ENCODE measurements at regions not wholly inside any gene's neighbourhood (a gene's known extent, or its start where the extent isn't known, plus 50 kb on each side); places are given as distances from the start of the nearest gene placed in this dataset.

DNA sequence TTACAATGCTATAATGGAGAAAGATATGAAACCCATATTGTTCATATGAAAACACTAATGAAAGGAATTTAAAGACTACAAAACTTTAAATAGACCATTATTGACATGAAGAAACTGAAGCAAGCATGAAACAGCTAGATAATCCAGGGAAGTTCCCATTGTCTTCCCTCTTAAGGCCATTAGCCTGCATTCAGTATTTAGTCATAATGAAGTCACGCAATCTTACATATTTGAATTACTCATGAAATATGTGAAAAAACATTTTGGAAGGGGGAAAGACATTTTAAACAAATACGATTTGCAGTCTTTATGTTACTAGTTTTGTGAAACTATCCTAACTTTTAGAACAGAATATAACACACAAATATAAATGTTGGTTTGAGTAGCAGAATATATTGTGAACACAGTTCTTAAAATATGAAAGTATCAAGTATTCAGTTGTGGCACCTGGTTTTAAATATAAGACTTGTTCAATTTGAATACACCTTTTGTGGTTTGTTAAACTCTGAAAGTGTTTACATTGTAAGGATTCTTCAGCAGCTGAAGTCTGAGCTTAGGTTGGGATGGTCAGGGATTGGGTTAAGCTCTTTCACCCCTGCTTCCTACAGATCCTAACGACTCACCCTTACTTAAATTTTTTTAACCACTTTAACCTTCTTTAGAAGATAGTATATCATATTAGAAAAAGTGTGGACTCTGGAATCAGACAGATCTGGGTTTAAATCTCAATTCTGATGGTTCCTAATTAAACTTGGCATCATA is 500.3 kb upstream of the TENM4 start:
- no peaks in the 10 kb centered on the region for H4K20me1 ChIP-seq
- no peak overlapping the region for H3K4me3 ChIP-seq
- no peaks in the 10 kb centered on the region for H3K36me3 ChIP-seq
- H3K9ac ChIP-seq: no peak overlapping the region
- H3K27me3 ChIP-seq: no peaks in the 10 kb centered on the region
- H3K9me3 ChIP-seq (replicated peaks in 1 of 11): no peaks in the 10 kb centered on the region
- no peaks in the 10 kb centered on the region for H3K4me1 ChIP-seq
- no peak overlapping the region for H3K27ac ChIP-seq
- TF ChIP-seq Cebpa-rat (IDR thresholded peaks at IDR 0.05): no peak
- H3K4me2 ChIP-seq: no peak overlapping the region

DNA sequence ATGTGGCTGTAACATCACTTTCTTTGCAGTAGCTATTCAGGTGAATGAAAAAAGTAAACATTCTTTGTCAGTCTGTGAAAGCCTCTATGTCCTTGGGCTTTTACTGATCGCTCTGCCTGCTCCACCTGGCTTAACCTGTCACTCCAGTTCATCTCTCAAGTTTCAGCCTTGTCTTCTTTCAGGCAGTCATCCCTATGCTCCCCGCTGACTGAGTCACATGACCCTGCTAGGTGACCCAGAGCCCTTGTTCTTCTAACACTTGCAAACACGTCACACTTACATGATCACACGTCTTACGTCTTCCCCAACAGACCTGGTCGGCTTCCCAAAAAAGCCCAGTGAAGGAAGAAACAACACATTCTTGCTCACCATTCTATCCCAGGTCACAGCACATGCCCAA is 499.3 kb upstream of the TENM4 start:
- Histone ChIP-seq H3K27me3 (no peaks in the 10 kb centered on the region), H3K27ac (no peak overlapping the region), H4K20me1 (no peaks in the 10 kb centered on the region), H3K9ac (no peak overlapping the region), H3K4me1 (no peaks in the 10 kb centered on the region), H3K9me3 (replicated peaks in 1 of 11) (no peaks in the 10 kb centered on the region), H3K36me3 (no peaks in the 10 kb centered on the region), H3K4me3 (no peak overlapping the region), H3K4me2 (no peak overlapping the region)
- TF ChIP-seq Cebpa-rat (IDR thresholded peaks at IDR 0.05): no peak

DNA sequence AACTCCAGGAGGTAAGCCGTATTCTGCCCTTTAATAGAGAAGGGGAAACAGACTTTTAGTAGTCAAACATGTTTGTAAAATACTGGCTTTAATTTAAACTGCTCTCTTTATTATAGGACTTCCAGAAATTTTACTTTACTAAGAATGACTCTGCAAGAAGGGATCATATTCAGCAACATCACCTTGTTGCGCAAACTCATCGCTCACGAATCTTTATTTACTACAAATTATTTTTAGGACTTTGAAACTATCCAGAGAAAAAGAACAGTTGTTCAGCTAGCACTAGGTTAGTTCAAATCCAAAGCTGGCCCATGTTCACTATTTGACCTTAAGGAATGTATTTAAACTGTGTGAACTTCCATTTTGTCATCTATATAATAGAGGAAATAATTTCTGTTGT is 498.3 kb upstream of the TENM4 start:
- H3K9ac ChIP-seq: no peak overlapping the region
- no peak overlapping the region for H3K27ac ChIP-seq
- H3K4me1 ChIP-seq: no peaks in the 10 kb centered on the region
- no peak overlapping the region for H3K4me3 ChIP-seq
- no peaks in the 10 kb centered on the region for H3K27me3 ChIP-seq
- no peaks in the 10 kb centered on the region for H3K36me3 ChIP-seq
- H4K20me1 ChIP-seq: no peaks in the 10 kb centered on the region
- TF ChIP-seq Cebpa-rat (IDR thresholded peaks at IDR 0.05): no peak
- no peak overlapping the region for H3K4me2 ChIP-seq
- H3K9me3 ChIP-seq (replicated peaks in 1 of 11): no peaks in the 10 kb centered on the region

- TF ChIP-seq Cebpa-rat (IDR thresholded peaks at IDR 0.05): no peak
- Histone ChIP-seq H3K27me3 (no peaks in the 10 kb centered on the region), H3K36me3 (no peaks in the 10 kb centered on the region), H4K20me1 (no peaks in the 10 kb centered on the region), H3K9me3 (replicated peaks in 1 of 11) (no peaks in the 10 kb centered on the region), H3K27ac (no peak overlapping the region), H3K9ac (no peak overlapping the region), H3K4me2 (no peak overlapping the region), H3K4me1 (no peaks in the 10 kb centered on the region), H3K4me3 (no peak overlapping the region)
These were observed 497.0 kb upstream of the TENM4 start for GRCh38 chr11:79937676-79938334.

DNA sequence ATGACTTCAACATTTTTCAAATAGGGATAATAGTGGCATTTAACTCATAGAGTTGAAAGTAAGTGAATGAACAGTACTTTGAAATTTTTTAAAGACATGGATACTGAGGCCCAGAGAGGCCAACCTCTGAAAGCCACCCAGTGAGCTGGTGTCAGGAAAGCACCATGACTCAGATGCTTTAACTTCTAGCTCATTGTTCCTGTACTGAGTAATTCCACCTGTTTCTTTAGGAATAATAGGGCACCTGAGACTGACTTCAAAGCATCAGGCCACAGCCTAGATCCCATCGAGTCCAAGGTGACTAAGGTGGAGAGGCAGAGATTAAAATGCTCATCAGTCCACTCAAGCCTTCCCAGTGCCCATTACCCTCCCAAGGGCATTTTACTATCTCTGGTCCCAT is 491.8 kb upstream of the TENM4 start:
- Histone ChIP-seq H3K4me3 (no peak overlapping the region), H3K9ac (no peak overlapping the region), H3K27me3 (no peaks in the 10 kb centered on the region), H3K36me3 (no peaks in the 10 kb centered on the region), H3K4me2 (no peak overlapping the region), H3K9me3 (replicated peaks in 1 of 11) (no peaks in the 10 kb centered on the region), H3K27ac (no peak overlapping the region), H3K4me1 (no peaks in the 10 kb centered on the region), H4K20me1 (no peaks in the 10 kb centered on the region)
- TF ChIP-seq Cebpa-rat (IDR thresholded peaks at IDR 0.05): no peak

DNA sequence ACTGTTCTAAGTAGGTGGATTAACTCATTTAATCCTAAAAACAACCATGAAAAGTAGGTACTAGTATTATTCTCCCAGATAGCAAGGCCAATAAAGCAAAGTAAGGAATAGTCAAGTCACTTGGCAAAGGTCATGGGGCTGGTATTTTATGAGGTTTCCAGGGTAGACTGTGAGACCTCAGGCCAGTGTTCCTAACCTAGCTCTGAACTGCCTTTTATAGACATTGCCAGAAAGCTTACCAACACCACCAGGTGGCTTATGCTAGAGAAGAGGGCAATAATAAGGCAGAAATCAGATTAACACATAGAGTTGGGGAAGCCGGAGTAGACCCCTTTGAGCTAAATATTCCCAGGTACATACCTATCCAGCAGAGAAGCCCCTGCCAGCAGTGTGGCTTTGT is 490.9 kb upstream of the TENM4 start:
- TF ChIP-seq Cebpa-rat (IDR thresholded peaks at IDR 0.05): no peak
- Histone ChIP-seq H3K36me3 (no peaks in the 10 kb centered on the region), H3K4me1 (no peaks in the 10 kb centered on the region), H3K4me2 (no peak overlapping the region), H4K20me1 (no peaks in the 10 kb centered on the region), H3K27ac (no peak overlapping the region), H3K4me3 (no peak overlapping the region), H3K9ac (no peak overlapping the region), H3K27me3 (no peaks in the 10 kb centered on the region), H3K9me3 (replicated peaks in 1 of 11) (no peaks in the 10 kb centered on the region)

- Histone ChIP-seq H3K4me3 (no peak overlapping the region), H3K4me2 (no peak overlapping the region), H3K36me3 (no peaks in the 10 kb centered on the region), H3K27ac (no peak overlapping the region), H3K4me1 (peaks cover 0 to 10% (median 5%) of the 10 kb centered on the region in 10 experiments; a peak in 5 of 20 replicates), H3K9ac (no peak overlapping the region), H4K20me1 (no peaks in the 10 kb centered on the region), H3K9me3 (replicated peaks in 1 of 11) (no peaks in the 10 kb centered on the region), H3K27me3 (no peaks in the 10 kb centered on the region)
- no peak for TF ChIP-seq Cebpa-rat (IDR thresholded peaks at IDR 0.05)
These were observed 485.9 kb upstream of the TENM4 start for GRCh38 chr11:79926707-79927106.

GRCh38 chr11:79925570-79925969 is 484.7 kb upstream of the TENM4 start:
- Histone ChIP-seq H4K20me1 (no peaks in the 10 kb centered on the region), H3K36me3 (no peaks in the 10 kb centered on the region), H3K4me3 (no peak overlapping the region), H3K9ac (no peak overlapping the region), H3K9me3 (replicated peaks in 1 of 11) (no peaks in the 10 kb centered on the region), H3K27me3 (no peaks in the 10 kb centered on the region), H3K27ac (no peak overlapping the region), H3K4me2 (peak overlapping the region in 8 of 11 experiments; percentile 4 to 33 (median 26); a peak in 11 of 22 replicates), H3K4me1 (peaks cover 0 to 10% (median 5%) of the 10 kb centered on the region in 10 experiments; a peak in 5 of 20 replicates)
- no peak for TF ChIP-seq Cebpa-rat (IDR thresholded peaks at IDR 0.05)

DNA sequence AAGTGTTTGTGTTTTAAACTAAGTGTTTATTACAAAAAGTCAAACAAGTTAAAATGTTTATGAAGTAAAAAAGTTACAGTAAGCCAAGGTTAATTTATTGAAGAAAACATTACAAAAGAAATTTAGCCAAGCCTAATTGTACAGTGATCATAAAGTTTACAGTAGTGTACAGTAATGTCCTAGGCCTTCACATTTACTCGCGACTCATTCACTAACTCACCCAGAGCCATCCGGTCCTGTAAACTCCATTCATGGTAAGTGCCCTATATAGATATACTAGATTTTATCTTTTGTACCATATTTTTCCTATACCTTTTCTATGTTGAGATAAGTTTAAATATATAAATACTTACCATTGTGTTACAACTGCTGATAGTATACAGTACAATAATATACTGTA is 481.8 kb upstream of the TENM4 start:
- Histone ChIP-seq H4K20me1 (no peaks in the 10 kb centered on the region), H3K36me3 (no peaks in the 10 kb centered on the region), H3K4me1 (peaks cover 0 to 10% (median 5%) of the 10 kb centered on the region in 10 experiments; a peak in 5 of 20 replicates), H3K9ac (no peak overlapping the region), H3K4me2 (no peak overlapping the region), H3K27ac (no peak overlapping the region), H3K9me3 (replicated peaks in 1 of 11) (no peaks in the 10 kb centered on the region), H3K27me3 (no peaks in the 10 kb centered on the region), H3K4me3 (no peak overlapping the region)
- TF ChIP-seq Cebpa-rat (IDR thresholded peaks at IDR 0.05): no peak

GRCh38 chr11:79920480-79920879 is 479.6 kb upstream of the TENM4 start:
- Histone ChIP-seq H3K27me3 (no peaks in the 10 kb centered on the region), H3K4me1 (peaks cover 0 to 5% (median 2%) of the 10 kb centered on the region in 10 experiments; a peak in 5 of 20 replicates), H3K4me2 (no peak overlapping the region), H3K4me3 (no peak overlapping the region), H3K9ac (no peak overlapping the region), H3K36me3 (no peaks in the 10 kb centered on the region), H4K20me1 (no peaks in the 10 kb centered on the region), H3K27ac (no peak overlapping the region), H3K9me3 (replicated peaks in 1 of 11) (no peaks in the 10 kb centered on the region)
- TF ChIP-seq Cebpa-rat (IDR thresholded peaks at IDR 0.05): no peak

Measured in BLaER1 treated with 17β-estradiol and CSF1 and Interleukin-3, amounts not matched to agents 10 nM and 100 nM (cell line).